ENCODE measurements at regions not wholly inside any gene's neighbourhood (a gene's known extent, or its start where the extent isn't known, plus 50 kb on each side); places are given as distances from the start of the nearest gene placed in this dataset.

DNA sequence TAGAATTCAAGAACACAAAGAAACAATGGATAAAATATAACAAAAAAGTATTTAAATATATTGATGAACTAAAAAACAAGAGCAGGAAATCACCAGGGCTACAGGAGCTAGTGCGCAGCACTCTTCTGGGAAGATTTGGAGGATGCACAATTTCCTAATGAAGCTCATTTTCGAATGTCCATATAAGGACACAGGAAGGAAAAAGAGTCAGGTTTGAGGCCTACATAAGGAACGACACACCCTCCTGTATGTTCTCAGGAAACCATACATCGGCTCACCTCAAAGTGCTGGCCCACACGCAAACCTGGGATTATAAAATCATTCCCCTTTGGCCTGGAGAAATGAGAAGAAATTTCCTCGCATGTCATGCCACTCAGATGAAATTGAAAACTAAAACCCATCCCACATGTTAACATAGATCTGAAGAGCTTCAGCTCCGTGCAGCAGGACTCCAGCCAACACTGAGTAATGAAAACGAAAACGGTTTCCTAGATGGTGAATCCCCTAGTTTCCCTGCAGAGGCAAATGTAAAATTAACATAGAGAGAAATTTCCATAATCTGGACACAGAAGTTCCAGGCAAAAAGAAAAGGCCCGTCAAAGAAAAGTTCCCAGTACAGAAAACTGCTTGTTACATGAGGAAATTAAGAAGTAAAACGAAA lies 825.8 kb downstream of the SOCS6 start:
- no peak for TF ChIP-seq RAD21 (IDR thresholded peaks at IDR 0.05; ENCODE audit: low read depth)
- TF ChIP-seq, protein P1, sequence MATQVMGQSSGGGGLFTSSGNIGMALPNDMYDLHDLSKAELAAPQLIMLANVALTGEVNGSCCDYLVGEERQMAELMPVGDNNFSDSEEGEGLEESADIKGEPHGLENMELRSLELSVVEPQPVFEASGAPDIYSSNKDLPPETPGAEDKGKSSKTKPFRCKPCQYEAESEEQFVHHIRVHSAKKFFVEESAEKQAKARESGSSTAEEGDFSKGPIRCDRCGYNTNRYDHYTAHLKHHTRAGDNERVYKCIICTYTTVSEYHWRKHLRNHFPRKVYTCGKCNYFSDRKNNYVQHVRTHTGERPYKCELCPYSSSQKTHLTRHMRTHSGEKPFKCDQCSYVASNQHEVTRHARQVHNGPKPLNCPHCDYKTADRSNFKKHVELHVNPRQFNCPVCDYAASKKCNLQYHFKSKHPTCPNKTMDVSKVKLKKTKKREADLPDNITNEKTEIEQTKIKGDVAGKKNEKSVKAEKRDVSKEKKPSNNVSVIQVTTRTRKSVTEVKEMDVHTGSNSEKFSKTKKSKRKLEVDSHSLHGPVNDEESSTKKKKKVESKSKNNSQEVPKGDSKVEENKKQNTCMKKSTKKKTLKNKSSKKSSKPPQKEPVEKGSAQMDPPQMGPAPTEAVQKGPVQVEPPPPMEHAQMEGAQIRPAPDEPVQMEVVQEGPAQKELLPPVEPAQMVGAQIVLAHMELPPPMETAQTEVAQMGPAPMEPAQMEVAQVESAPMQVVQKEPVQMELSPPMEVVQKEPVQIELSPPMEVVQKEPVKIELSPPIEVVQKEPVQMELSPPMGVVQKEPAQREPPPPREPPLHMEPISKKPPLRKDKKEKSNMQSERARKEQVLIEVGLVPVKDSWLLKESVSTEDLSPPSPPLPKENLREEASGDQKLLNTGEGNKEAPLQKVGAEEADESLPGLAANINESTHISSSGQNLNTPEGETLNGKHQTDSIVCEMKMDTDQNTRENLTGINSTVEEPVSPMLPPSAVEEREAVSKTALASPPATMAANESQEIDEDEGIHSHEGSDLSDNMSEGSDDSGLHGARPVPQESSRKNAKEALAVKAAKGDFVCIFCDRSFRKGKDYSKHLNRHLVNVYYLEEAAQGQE (IDR thresholded peaks at IDR 0.05; ENCODE audit: low read depth): no peak
- TF ChIP-seq YY1 (IDR thresholded peaks at IDR 0.05; ENCODE audit: low read depth): no peak
- TF ChIP-seq, protein P2, sequence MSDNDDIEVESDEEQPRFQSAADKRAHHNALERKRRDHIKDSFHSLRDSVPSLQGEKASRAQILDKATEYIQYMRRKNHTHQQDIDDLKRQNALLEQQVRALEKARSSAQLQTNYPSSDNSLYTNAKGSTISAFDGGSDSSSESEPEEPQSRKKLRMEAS (IDR thresholded peaks at IDR 0.05): no peak
- TF ChIP-seq, protein P3, sequence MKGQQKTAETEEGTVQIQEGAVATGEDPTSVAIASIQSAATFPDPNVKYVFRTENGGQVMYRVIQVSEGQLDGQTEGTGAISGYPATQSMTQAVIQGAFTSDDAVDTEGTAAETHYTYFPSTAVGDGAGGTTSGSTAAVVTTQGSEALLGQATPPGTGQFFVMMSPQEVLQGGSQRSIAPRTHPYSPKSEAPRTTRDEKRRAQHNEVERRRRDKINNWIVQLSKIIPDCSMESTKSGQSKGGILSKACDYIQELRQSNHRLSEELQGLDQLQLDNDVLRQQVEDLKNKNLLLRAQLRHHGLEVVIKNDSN (IDR thresholded peaks at IDR 0.05): no peak
- TF ChIP-seq CREB1 (IDR thresholded peaks at IDR 0.05; ENCODE audit: low read depth): no peak
- TF ChIP-seq NFIC (IDR thresholded peaks at IDR 0.05): no peak
- TF ChIP-seq CEBPB (IDR thresholded peaks at IDR 0.05): no peak

All from Ishikawa (cell line).